H9 (cell line): ENCODE measurements at regions not wholly inside any gene's neighbourhood (a gene's known extent, or its start where the extent isn't known, plus 50 kb on each side); places are given as distances from the start of the nearest gene placed in this dataset.

Experiments
- DNase-seq: peaks from one replicate; pipeline ENCODE4 v3.0.0-alpha.2; 2017
- H2AFZ ChIP-seq: one replicate; pipeline ENCODE4 v1.6.1; 2013; ENCODE audit warnings: mild to moderate bottlenecking, low read length, control low read depth, moderate library complexity
- H2AK5ac ChIP-seq: 2 replicates; pipeline ENCODE4 v1.6.1; 2013; ENCODE audit warnings: low read length, control low read depth, mixed read lengths; ENCODE audit not compliant: insufficient read length
- H2BK120ac ChIP-seq: one replicate; pipeline ENCODE4 v1.6.1; 2013; ENCODE audit warnings: low read depth, mild to moderate bottlenecking, low read length, control low read depth, inconsistent platforms; ENCODE audit not compliant: poor library complexity, severe bottlenecking
- H2BK12ac ChIP-seq: 2 replicates; pipeline ENCODE4 v1.6.1; 2013; ENCODE audit warnings: low read length, control low read depth, mixed read lengths, low read depth; ENCODE audit not compliant: insufficient read length
- H2BK15ac ChIP-seq: 2 replicates; pipeline ENCODE4 v1.6.1; 2013; ENCODE audit warnings: low read depth, low read length, control low read depth
- H2BK20ac ChIP-seq: one replicate; pipeline ENCODE4 v1.6.1; 2013; ENCODE audit warnings: low read depth, mild to moderate bottlenecking, low read length, control low read depth, inconsistent platforms; ENCODE audit not compliant: poor library complexity, severe bottlenecking
- H2BK5ac ChIP-seq: 2 replicates; pipeline ENCODE4 v1.6.1; 2013; ENCODE audit warnings: low read length, control low read depth, mixed read lengths; ENCODE audit not compliant: insufficient read length
- H3K14ac ChIP-seq: 2 replicates; pipeline ENCODE4 v1.6.1; 2013; ENCODE audit warnings: low read length, control low read depth; ENCODE audit not compliant: insufficient read depth
- H3K18ac ChIP-seq: 2 replicates; pipeline ENCODE4 v1.6.1; 2013; ENCODE audit warnings: low read depth, mild to moderate bottlenecking, mixed read lengths, low read length, control low read depth; ENCODE audit not compliant: insufficient read length
- H3K23ac ChIP-seq: 2 replicates; pipeline ENCODE4 v1.6.1; 2013; ENCODE audit warnings: low read length, control low read depth, mixed read lengths, low read depth; ENCODE audit not compliant: insufficient read length
- H3K23me2 ChIP-seq: 2 replicates; pipeline ENCODE4 v1.6.1; 2013; ENCODE audit warnings: low read depth, mild to moderate bottlenecking, mixed read lengths, low read length, control low read depth; ENCODE audit not compliant: insufficient read length, poor library complexity, severe bottlenecking
- H3K27ac ChIP-seq: 2 replicates; pipeline ENCODE4 v1.5.1; 2013; ENCODE audit warnings: low read length, control low read depth, mixed read lengths, low read depth; ENCODE audit not compliant: insufficient read length
- H3K27me3 ChIP-seq: 2 replicates; pipeline ENCODE4 v1.6.1; 2013; ENCODE audit warnings: low read length, control low read depth, inconsistent platforms; ENCODE audit not compliant: insufficient read depth
- H3K4ac ChIP-seq: 2 replicates; pipeline ENCODE4 v1.6.1; 2013; ENCODE audit warnings: low read depth, mild to moderate bottlenecking, control low read depth, inconsistent platforms, low read length, moderate library complexity
- H3K4me1 ChIP-seq: 2 replicates; pipeline ENCODE4 v1.6.1; 2013; ENCODE audit warnings: low read length, control low read depth, inconsistent platforms; ENCODE audit not compliant: insufficient read depth
- H3K4me2 ChIP-seq: 2 replicates; pipeline ENCODE4 v1.6.1; 2013; ENCODE audit warnings: low read length, control low read depth, mixed read lengths; ENCODE audit not compliant: insufficient read length, insufficient read depth
- H3K56ac ChIP-seq: 2 replicates; pipeline ENCODE4 v1.6.1; 2013; ENCODE audit warnings: low read depth, mild to moderate bottlenecking, mixed read lengths, low read length, control low read depth; ENCODE audit not compliant: insufficient read length
- H3K79me1 ChIP-seq: 2 replicates; pipeline ENCODE4 v1.6.1; 2013; ENCODE audit warnings: low read depth, mild to moderate bottlenecking, moderate library complexity, low read length, control low read depth, inconsistent platforms; ENCODE audit not compliant: insufficient read depth, poor library complexity, severe bottlenecking
- H3K79me2 ChIP-seq: 2 replicates; pipeline ENCODE4 v1.6.1; 2013; ENCODE audit warnings: low read length, control low read depth, inconsistent platforms; ENCODE audit not compliant: insufficient read depth
- H3K9ac ChIP-seq: 2 replicates; pipeline ENCODE4 v1.6.1; 2013; ENCODE audit warnings: low read length, control low read depth, mixed read lengths; ENCODE audit not compliant: insufficient read length; ENCODE audit errors: extremely low read depth
- H3K9me3 ChIP-seq: one replicate; pipeline ENCODE4 v1.6.1; 2013; ENCODE audit warnings: low read depth, low read length, inconsistent platforms; ENCODE audit not compliant: control insufficient read depth
- H3T11ph ChIP-seq: one replicate; pipeline ENCODE4 v1.6.1; 2013; ENCODE audit warnings: mild to moderate bottlenecking, low read length, control low read depth, inconsistent platforms
- H4K20me1 ChIP-seq: one replicate; pipeline ENCODE4 v1.6.1; 2013; ENCODE audit not compliant: control insufficient read depth, insufficient read length, insufficient read depth
- H4K5ac ChIP-seq: 2 replicates; pipeline ENCODE4 v1.6.1; 2013; ENCODE audit warnings: low read depth, mild to moderate bottlenecking, mixed read lengths, low read length, control low read depth; ENCODE audit not compliant: insufficient read length
- H4K8ac ChIP-seq: replicated peaks from 2 replicates; pipeline ENCODE4 v1.6.1; 2013; ENCODE audit warnings: low read length, control low read depth, mixed read lengths, low read depth; ENCODE audit not compliant: insufficient read length
- H4K91ac ChIP-seq: 2 replicates; pipeline ENCODE4 v1.6.1; 2013; ENCODE audit warnings: low read depth, mild to moderate bottlenecking, moderate library complexity, mixed read lengths, low read length, control low read depth; ENCODE audit not compliant: insufficient read length
- H3K27ac Mint-ChIP-seq, 3 experiments: 2 replicates in 2 of 3; 3 replicates in 1 of 3; pipeline ENCODE4 v1.8.0; 2020 to 2021; ENCODE audit warnings: mixed read lengths in 3 of 3, mild to moderate bottlenecking in 1 of 3, moderate library complexity in 1 of 3
- H3K27me3 Mint-ChIP-seq: 2 replicates; pipeline ENCODE4 v1.8.0; 2021; ENCODE audit warnings: low read depth, mild to moderate bottlenecking, moderate library complexity, mixed read lengths
- H3K36me3 Mint-ChIP-seq, 3 experiments: 2 replicates in 2 of 3; 3 replicates in 1 of 3; pipeline ENCODE4 v1.8.0; 2020 to 2021; ENCODE audit warnings: low read depth in 3 of 3, mixed read lengths in 3 of 3; ENCODE audit not compliant: insufficient read depth in 1 of 3
- H3K4me1 Mint-ChIP-seq, 2 experiments: 2 replicates each; pipeline ENCODE4 v1.8.0; 2020; ENCODE audit warnings: mixed read lengths in 2 of 2
- H3K4me3 Mint-ChIP-seq, 2 experiments: 2 replicates in 1 of 2; 3 replicates in 1 of 2; pipeline ENCODE4 v1.8.0; 2020 to 2021; ENCODE audit warnings: mild to moderate bottlenecking in 2 of 2, mixed read lengths in 2 of 2, moderate library complexity in 1 of 2
- H3K9me3 Mint-ChIP-seq, 2 experiments: 2 replicates in 1 of 2; 3 replicates in 1 of 2; pipeline ENCODE4 v1.8.0; 2020; ENCODE audit warnings: mild to moderate bottlenecking in 2 of 2, mixed read lengths in 2 of 2, moderate library complexity in 1 of 2
- CTCF ChIP-seq: fragments of 200-600 bp; sonication (generic); conservative IDR thresholded peaks from 3 replicates; pipeline ENCODE4 v1.8.0; 2021; ENCODE audit warnings: antibody characterized with exemption, mild to moderate bottlenecking
- WGBS: extraction: QIAGEN DNeasy Blood & Tissue Kit; methylation state at CpG from one replicate; pipeline ENCODE4 v1.1.7; 2013; ENCODE audit warnings: missing lambda C conversion rate, low lambda C conversion rate, mixed read lengths; ENCODE audit not compliant: insufficient read length; ENCODE audit errors: extremely low coverage; 5-methylcytosine and 5-hydroxymethylcytosine counted together

- Histone ChIP-seq H2BK120ac (no peak overlapping the region), H3K18ac (no peak overlapping the region), H3K14ac (no peak overlapping the region; the same call in 1 of the 2 replicates), H3K79me1 (peaks cover 4% of the 10 kb centered on the region), H3K56ac (no peak overlapping the region), H4K8ac (no peak overlapping the region), H3T11ph (no peak overlapping the region), H3K4me1 (peaks cover 10% of the 10 kb centered on the region; the same call in 1 of the 2 replicates), H3K9me3 (no peaks in the 10 kb centered on the region), H2BK20ac (no peak overlapping the region), H3K27ac (no peak overlapping the region), H2BK12ac (no peak overlapping the region), H3K23ac (no peak overlapping the region), H3K23me2 (peaks cover 11% of the 10 kb centered on the region), H3K4me2 (no peak overlapping the region), H3K4ac (no peak overlapping the region), H3K27me3 (no peaks in the 10 kb centered on the region), H4K5ac (no peak overlapping the region), H2AK5ac (no peak overlapping the region), H4K20me1 (peaks cover 3% of the 10 kb centered on the region), H2AFZ (no peak overlapping the region), H3K79me2 (peaks cover 9% of the 10 kb centered on the region; the same call in 1 of the 2 replicates), H2BK15ac (no peak overlapping the region; the same call in 1 of the 2 replicates), H4K91ac (no peak overlapping the region), H3K9ac (no peak overlapping the region), H2BK5ac (no peak overlapping the region)
- Mint-ChIP-seq H3K9me3 (no peaks in the 10 kb centered on the region), H3K4me1 (peaks cover 65 to 81% of the 10 kb centered on the region in 2 experiments), H3K4me3 (peak overlapping the region; percentile 93 to 98), H3K36me3 (peaks cover 0 to 2% (median 0%) of the 10 kb centered on the region in 3 experiments; a peak in 1 of 7 replicates), H3K27ac (peak overlapping the region; percentile 31 to 99 (median 43)), H3K27me3 (peaks cover 1% of the 10 kb centered on the region; the same call in 1 of the 2 replicates)
- WGBS = no CpG with 5 or more reads among the region's 19 CpGs
- no peak for DNase-seq
- TF ChIP-seq CTCF = no peak
These were observed 234.5 kb downstream of the SEC14L1 start for GRCh38 chr17:77375108-77375916.
